ENCODE measurements at regions not wholly inside any gene's neighbourhood (a gene's known extent, or its start where the extent isn't known, plus 50 kb on each side); places are given as distances from the start of the nearest gene placed in this dataset.

DNA sequence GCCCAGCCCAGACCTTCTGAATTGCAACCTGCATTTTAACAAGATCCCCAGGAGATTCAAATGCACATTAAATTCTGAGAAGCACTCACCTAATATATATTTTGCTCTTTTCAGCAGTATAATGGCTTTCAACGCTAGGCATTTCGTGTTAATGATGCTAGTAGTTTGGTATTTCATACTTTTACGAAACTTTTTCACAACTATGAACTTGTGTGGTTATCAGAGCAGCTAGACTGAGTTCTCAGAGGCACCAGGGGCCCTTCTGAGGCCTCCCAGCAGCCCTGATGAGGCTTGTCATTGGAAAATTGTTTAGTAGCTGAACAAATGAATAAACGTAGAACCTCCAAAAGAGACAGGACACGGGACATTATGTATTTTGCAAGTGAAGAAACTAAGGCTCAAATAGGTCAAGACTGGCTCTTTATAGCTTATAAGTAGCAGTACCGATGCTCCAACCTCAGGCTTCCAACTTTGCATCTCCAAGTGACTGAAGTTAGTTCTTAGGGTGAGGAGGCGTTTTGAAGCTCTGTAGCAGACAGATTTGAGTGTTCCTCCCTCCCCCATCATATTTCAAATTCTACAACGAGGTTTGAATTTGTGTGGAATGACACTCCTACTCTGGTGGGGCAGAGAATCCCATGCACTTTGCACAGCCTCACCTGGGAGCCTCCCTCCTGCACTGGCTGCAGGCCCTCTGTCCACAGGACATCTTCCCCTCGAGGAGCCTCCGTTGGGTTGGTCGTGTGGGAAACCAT lies 121.1 kb upstream of the SLC25A48 start:
- TF ChIP-seq YY1 (IDR thresholded peaks at IDR 0.05; ENCODE audit: insufficient read depth, insufficient read length) = no peak
- no peak for TF ChIP-seq ZNF274 (IDR thresholded peaks at IDR 0.05; ENCODE audit: low read depth, low read length)

Data from NT2/D1 (cell line).